ENCODE measurements at regions not wholly inside any gene's neighbourhood (a gene's known extent, or its start where the extent isn't known, plus 50 kb on each side); places are given as distances from the start of the nearest gene placed in this dataset.

GRCh38 chr4:123597586-123597985 lies 201.0 kb downstream of the SPRY1 start:
- ChIA-PET POLR2A (no interaction called here), CTCF (no interaction called here)
- TF ChIP-seq L3MBTL2 (conservative IDR thresholded peaks at IDR 0.05) (no peak), FOXA1 (IDR thresholded peaks at IDR 0.05) (no peak), LEF1 (IDR thresholded peaks at IDR 0.05; ENCODE audit: borderline replicate concordance) (no peak), BHLHE40 (IDR thresholded peaks at IDR 0.05; ENCODE audit: borderline replicate concordance) (no peak), SP1 (IDR thresholded peaks at IDR 0.05) (no peak), TARDBP (IDR thresholded peaks at IDR 0.05) (no peak), ELF4 (IDR thresholded peaks at IDR 0.05) (no peak), SUZ12 (IDR thresholded peaks at IDR 0.05) (no peak), ZNF384 (IDR thresholded peaks at IDR 0.05) (no peak), FOXM1 (IDR thresholded peaks at IDR 0.05; ENCODE audit: borderline replicate concordance) (no peak), CTBP1 (IDR thresholded peaks at IDR 0.05; ENCODE audit: borderline replicate concordance) (no peak), NFRKB (IDR thresholded peaks at IDR 0.05) (no peak), PKNOX1 (IDR thresholded peaks at IDR 0.05) (no peak), ARNT (IDR thresholded peaks at IDR 0.05) (no peak), HDGF (IDR thresholded peaks at IDR 0.05; ENCODE audit: borderline replicate concordance) (no peak), FOXK2 (IDR thresholded peaks at IDR 0.05) (no peak)
- no peak for DNase-seq (ENCODE audit: extremely low spot score)

- CTCF ChIA-PET, result no interaction called here
- DNase-seq (ENCODE audit: extremely low spot score), result no peak
- no peak for TF ChIP-seq TARDBP (IDR thresholded peaks at IDR 0.05)
- no peak for TF ChIP-seq SUZ12 (IDR thresholded peaks at IDR 0.05)
- TF ChIP-seq ELF4 (IDR thresholded peaks at IDR 0.05), result no peak
- no peak for TF ChIP-seq NFRKB (IDR thresholded peaks at IDR 0.05)
- TF ChIP-seq BHLHE40 (IDR thresholded peaks at IDR 0.05; ENCODE audit: borderline replicate concordance), result no peak
- POLR2A ChIA-PET, result no interaction called here
These were observed 201.7 kb downstream of the SPRY1 start for GRCh38 chr4:123598331-123598730.

GRCh38 chr4:123599061-123599919 lies 202.7 kb downstream of the SPRY1 start:
- CTCF ChIA-PET, result no interaction called here
- DNase-seq (ENCODE audit: extremely low spot score), result no peak
- POLR2A ChIA-PET, result interaction anchor here (1.1 kb wide), 1 partner anchor 12 kb away, joined by 4 read pairs; no protein-coding TSS in a partner anchor
- TF ChIP-seq FOXM1 (IDR thresholded peaks at IDR 0.05; ENCODE audit: borderline replicate concordance), result no peak
- no peak for TF ChIP-seq CTBP1 (IDR thresholded peaks at IDR 0.05; ENCODE audit: borderline replicate concordance)
- no peak for TF ChIP-seq FOXA1 (IDR thresholded peaks at IDR 0.05)
- no peak for TF ChIP-seq NFRKB (IDR thresholded peaks at IDR 0.05)
- TF ChIP-seq ELF4 (IDR thresholded peaks at IDR 0.05), result no peak
- no peak for TF ChIP-seq FOXK2 (IDR thresholded peaks at IDR 0.05)
- no peak for TF ChIP-seq LEF1 (IDR thresholded peaks at IDR 0.05; ENCODE audit: borderline replicate concordance)

GRCh38 chr4:123599920-123600810 lies 203.6 kb downstream of the SPRY1 start:
- DNase-seq (ENCODE audit: extremely low spot score), result no peak
- TF ChIP-seq FOXA1 (IDR thresholded peaks at IDR 0.05) (no peak), LEF1 (IDR thresholded peaks at IDR 0.05; ENCODE audit: borderline replicate concordance) (no peak), HDGF (IDR thresholded peaks at IDR 0.05; ENCODE audit: borderline replicate concordance) (no peak), TARDBP (IDR thresholded peaks at IDR 0.05) (no peak), SUZ12 (IDR thresholded peaks at IDR 0.05) (no peak), FOXM1 (IDR thresholded peaks at IDR 0.05; ENCODE audit: borderline replicate concordance) (no peak), BHLHE40 (IDR thresholded peaks at IDR 0.05; ENCODE audit: borderline replicate concordance) (no peak), ARNT (IDR thresholded peaks at IDR 0.05) (no peak), ZNF384 (IDR thresholded peaks at IDR 0.05) (no peak), CTBP1 (IDR thresholded peaks at IDR 0.05; ENCODE audit: borderline replicate concordance) (no peak), NFRKB (IDR thresholded peaks at IDR 0.05) (no peak), SP1 (IDR thresholded peaks at IDR 0.05) (no peak), FOXK2 (IDR thresholded peaks at IDR 0.05) (no peak), PKNOX1 (IDR thresholded peaks at IDR 0.05) (no peak), ELF4 (IDR thresholded peaks at IDR 0.05) (no peak), L3MBTL2 (conservative IDR thresholded peaks at IDR 0.05) (no peak)
- POLR2A ChIA-PET, result interaction anchor here (1.1 kb wide), 1 partner anchor 13 kb away, joined by 4 read pairs; no protein-coding TSS in a partner anchor
- CTCF ChIA-PET, result no interaction called here

- POLR2A ChIA-PET, result no interaction called here
- no peak for TF ChIP-seq NFRKB (IDR thresholded peaks at IDR 0.05)
- TF ChIP-seq ARNT (IDR thresholded peaks at IDR 0.05), result no peak
- TF ChIP-seq SUZ12 (IDR thresholded peaks at IDR 0.05), result no peak
- no peak for TF ChIP-seq LEF1 (IDR thresholded peaks at IDR 0.05; ENCODE audit: borderline replicate concordance)
- DNase-seq (ENCODE audit: extremely low spot score), result no peak
- CTCF ChIA-PET, result no interaction called here
These were observed 204.7 kb downstream of the SPRY1 start for GRCh38 chr4:123600987-123601904.

GRCh38 chr4:123602007-123602406 lies 205.4 kb downstream of the SPRY1 start:
- POLR2A ChIA-PET, result no interaction called here

More at GRCh38 chr4:123602007-123602406, 205.4 kb downstream of the SPRY1 start:
- no peak for DNase-seq (ENCODE audit: extremely low spot score)
- TF ChIP-seq TARDBP (IDR thresholded peaks at IDR 0.05), result no peak
- no peak for TF ChIP-seq SP1 (IDR thresholded peaks at IDR 0.05)
- no peak for TF ChIP-seq NFRKB (IDR thresholded peaks at IDR 0.05)
- no peak for TF ChIP-seq FOXK2 (IDR thresholded peaks at IDR 0.05)
- TF ChIP-seq CTBP1 (IDR thresholded peaks at IDR 0.05; ENCODE audit: borderline replicate concordance), result no peak
- no peak for TF ChIP-seq ZNF384 (IDR thresholded peaks at IDR 0.05)
- CTCF ChIA-PET, result no interaction called here
